ENCODE measurements at regions not wholly inside any gene's neighbourhood (a gene's known extent, or its start where the extent isn't known, plus 50 kb on each side); places are given as distances from the start of the nearest gene placed in this dataset.

DNA sequence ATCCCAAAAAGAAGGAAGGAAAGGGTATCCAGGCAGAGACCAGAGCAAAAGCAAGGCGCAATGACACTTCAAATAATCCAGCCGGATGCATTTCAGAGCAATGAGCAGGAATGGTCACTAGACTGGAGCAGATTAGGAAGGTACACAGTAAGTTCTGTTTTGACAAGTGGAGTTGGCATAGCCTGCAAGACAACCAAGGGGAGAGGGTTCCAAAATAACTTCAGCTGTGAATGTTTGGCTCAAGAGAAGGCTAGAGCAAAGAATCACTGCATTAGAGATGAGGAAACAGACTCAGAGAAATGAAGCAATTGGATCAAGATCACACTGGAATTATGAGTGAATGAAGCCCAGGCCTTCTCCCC lies 90.0 kb upstream of the EGFL6 start:
- TF ChIP-seq POLR2AphosphoS5 (IDR thresholded peaks at IDR 0.05) (no peak), POLR2A (IDR thresholded peaks at IDR 0.05; ENCODE audit: low read depth) (no peak), EP300 (IDR thresholded peaks at IDR 0.05) (no peak)
- TF ChIP-seq, protein P1, sequence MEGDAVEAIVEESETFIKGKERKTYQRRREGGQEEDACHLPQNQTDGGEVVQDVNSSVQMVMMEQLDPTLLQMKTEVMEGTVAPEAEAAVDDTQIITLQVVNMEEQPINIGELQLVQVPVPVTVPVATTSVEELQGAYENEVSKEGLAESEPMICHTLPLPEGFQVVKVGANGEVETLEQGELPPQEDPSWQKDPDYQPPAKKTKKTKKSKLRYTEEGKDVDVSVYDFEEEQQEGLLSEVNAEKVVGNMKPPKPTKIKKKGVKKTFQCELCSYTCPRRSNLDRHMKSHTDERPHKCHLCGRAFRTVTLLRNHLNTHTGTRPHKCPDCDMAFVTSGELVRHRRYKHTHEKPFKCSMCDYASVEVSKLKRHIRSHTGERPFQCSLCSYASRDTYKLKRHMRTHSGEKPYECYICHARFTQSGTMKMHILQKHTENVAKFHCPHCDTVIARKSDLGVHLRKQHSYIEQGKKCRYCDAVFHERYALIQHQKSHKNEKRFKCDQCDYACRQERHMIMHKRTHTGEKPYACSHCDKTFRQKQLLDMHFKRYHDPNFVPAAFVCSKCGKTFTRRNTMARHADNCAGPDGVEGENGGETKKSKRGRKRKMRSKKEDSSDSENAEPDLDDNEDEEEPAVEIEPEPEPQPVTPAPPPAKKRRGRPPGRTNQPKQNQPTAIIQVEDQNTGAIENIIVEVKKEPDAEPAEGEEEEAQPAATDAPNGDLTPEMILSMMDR (IDR thresholded peaks at IDR 0.05), result no peak

Measured in esophagus muscularis mucosa (tissue), 4 donors.